HG02970 (cell line): ENCODE measurements at regions not wholly inside any gene's neighbourhood (a gene's known extent, or its start where the extent isn't known, plus 50 kb on each side); places are given as distances from the start of the nearest gene placed in this dataset.

Source experiments
- ATAC-seq: cut with Tn5 transposase; IDR thresholded peaks from one replicate; pipeline ENCODE4 v1.9.1; 2021; ENCODE audit warnings: mild to moderate bottlenecking, moderate library complexity, moderate number of reproducible peaks; ENCODE audit not compliant: unreplicated experiment, low FRiP score

GRCh38 chr12:126667339-126667738 is 1599.6 kb upstream of the TMEM132C start:
- ATAC-seq: no peak

DNA sequence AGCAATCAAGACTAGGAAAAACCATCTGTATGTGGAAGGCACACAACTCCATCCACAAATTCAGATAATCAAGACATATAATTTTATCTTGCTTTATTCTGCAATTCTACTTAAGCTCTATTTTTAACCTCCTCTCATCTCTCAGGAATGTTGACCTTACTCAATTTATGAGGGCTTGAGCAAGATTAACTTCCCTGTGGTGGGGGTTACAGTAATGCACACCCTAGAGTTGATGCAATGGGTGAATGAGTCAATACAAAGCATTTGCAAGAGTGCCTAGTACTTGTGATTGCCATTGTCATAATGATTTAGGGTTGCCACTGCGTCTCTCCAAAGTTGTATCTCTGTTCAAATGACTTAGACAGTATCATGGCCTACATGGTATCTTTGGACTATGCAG is 1598.4 kb upstream of the TMEM132C start:
- ATAC-seq: no peak

DNA sequence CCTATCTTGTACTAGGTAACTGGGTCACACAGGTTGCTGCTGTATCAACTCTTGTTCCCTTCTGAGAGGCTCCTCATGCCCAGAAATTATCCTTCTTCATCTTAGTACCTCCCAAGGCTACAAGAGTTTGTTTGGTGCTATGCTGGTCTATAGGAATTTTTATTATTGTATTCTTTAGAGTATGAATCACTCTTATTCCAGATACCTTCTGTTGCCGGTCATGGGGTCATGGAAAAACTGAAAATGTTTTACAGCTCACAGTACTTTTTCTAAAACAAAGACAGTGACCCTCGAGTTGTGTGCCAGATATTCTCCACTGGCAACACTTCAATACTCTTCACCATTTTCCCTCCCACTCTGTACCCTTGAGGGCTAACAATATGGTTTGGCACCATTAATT is 1598.0 kb upstream of the TMEM132C start:
- ATAC-seq: no peak

GRCh38 chr12:126676434-126676833 is 1590.5 kb upstream of the TMEM132C start:
- ATAC-seq: no peak

DNA sequence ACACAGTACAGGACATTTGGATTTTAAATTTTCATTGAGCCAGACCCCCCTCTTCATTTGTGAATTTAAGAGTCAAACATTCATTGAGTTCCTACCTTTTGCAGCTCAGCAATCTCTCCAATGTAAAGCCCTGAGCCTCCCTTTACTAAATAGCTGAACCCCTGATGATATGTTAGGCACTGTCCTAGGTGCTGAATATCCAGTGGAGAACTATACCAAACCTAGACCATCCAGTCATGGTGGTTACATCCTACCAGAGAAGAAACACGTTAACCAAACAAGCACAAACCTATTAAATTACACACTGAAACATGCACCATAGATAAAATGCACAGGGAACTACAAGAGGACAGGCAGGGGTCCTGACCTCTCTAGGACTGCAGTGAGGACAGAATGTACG is 1585.3 kb upstream of the TMEM132C start:
- ATAC-seq: no peak

DNA sequence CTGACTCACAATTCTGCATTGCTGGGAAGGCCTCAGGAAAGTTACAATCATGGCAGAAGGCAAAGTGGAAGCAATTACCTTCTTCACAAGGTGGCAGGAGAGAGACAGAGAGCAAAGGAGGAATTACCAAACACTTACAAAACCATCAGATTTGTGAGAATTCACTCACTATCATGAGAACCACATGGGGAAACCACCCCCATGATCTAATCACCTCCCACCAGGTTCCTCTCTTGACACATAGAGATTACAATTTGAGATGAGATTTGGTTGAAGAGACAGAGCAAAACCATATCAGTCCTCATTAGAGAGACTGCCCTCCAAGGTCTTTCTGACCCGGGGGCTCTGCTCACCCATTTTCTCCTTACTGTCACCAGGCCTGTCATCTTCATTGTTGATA is 1582.3 kb upstream of the TMEM132C start:
- ATAC-seq: no peak

DNA sequence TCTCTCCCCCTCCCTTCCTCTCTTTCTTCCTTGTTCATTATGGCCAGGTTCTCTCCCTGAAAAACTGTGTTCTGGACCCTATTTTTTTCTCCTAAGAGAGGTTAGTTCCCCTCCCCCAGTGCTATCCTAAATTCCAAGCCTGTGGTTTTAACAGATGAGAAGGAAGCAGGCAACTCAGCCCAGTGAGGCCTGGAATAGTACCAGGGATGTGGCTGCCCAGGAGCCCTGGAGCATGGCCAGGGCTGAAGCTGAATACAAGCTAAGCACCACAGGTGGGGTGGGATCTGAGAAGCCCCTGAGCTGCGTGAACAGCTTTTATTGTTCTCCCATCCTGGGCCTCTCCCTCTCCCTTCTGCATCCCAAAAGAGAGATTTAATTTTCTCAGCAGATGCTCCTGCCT is 1581.3 kb upstream of the TMEM132C start:
- ATAC-seq: no peak

GRCh38 chr12:126688556-126688955 is 1578.4 kb upstream of the TMEM132C start:
- ATAC-seq: no peak

- no peak for ATAC-seq
Measured at GRCh38 chr12:126700096-126700495, 1566.9 kb upstream of the TMEM132C start.

- ATAC-seq: no peak
Measured at GRCh38 chr12:126704609-126705008, 1562.4 kb upstream of the TMEM132C start.

GRCh38 chr12:126706300-126706699 is 1560.7 kb upstream of the TMEM132C start:
- ATAC-seq: no peak

- ATAC-seq: no peak
Measured at GRCh38 chr12:126708492-126708896, 1558.5 kb upstream of the TMEM132C start.

DNA sequence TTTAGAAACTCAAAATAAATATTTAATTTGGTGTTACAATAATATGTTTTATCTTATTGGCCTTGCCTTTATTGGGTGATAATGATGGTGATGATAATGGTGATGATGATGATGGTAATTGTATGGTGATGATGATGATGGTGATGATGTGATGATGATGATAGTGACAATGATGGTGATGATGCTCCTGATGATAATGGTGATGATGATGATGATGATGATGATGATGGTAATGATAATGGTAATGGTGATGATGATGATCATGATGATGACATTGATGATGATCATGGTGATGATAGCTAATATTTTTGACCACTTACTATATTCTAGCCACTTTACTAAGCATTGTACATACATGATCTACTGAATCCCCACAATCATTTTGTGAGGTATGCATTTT is 1548.6 kb upstream of the TMEM132C start:
- no peak for ATAC-seq

- ATAC-seq: no peak
Measured at GRCh38 chr12:126719912-126720705, 1546.9 kb upstream of the TMEM132C start.

- ATAC-seq: no peak
Measured at GRCh38 chr12:126726481-126727217, 1540.3 kb upstream of the TMEM132C start.

DNA sequence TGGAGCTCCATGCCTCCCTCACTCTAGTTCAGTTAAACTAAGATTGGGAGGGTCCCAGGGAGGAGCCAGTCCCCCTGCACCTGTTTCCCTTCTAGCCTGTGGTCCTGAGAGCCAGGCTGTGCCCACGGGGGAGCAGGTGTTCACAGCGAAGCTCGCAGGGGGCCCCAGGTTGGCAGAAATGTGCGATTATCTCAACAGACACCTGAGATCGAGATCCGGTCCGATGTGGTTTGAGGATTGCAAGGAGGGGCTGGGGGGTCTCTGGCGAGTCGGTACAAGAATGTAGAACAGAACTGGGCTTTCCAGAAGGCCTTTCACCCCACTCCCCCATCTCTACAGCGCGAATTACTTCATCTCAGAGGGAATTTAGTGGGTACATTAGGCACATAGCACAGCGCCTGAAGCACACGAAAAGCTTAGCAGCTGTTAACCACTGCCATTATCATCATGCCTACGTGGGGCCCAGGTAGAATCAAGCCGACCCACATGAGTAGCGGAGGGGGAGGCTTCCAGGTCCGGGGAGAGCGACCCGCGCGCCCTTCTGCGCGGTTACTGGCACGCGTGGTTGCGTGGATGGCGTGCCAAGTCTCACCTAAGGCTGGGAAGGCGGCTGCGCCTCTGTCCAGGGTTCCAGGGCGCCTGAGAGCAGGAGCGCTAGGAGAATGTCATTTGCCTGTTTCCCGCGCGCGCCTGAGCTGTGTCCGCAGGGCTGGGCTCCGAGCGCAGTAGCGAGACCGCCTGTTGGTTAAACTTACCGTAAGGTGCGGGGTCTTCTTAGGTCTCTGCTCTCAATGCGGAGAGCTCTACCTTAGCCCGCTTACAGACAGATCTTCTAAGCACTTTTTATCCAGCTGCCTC is 1539.5 kb upstream of the TMEM132C start:
- ATAC-seq: no peak

GRCh38 chr12:126734296-126734695 is 1532.7 kb upstream of the TMEM132C start:
- no peak for ATAC-seq

GRCh38 chr12:126734710-126735109 is 1532.3 kb upstream of the TMEM132C start:
- no peak for ATAC-seq

DNA sequence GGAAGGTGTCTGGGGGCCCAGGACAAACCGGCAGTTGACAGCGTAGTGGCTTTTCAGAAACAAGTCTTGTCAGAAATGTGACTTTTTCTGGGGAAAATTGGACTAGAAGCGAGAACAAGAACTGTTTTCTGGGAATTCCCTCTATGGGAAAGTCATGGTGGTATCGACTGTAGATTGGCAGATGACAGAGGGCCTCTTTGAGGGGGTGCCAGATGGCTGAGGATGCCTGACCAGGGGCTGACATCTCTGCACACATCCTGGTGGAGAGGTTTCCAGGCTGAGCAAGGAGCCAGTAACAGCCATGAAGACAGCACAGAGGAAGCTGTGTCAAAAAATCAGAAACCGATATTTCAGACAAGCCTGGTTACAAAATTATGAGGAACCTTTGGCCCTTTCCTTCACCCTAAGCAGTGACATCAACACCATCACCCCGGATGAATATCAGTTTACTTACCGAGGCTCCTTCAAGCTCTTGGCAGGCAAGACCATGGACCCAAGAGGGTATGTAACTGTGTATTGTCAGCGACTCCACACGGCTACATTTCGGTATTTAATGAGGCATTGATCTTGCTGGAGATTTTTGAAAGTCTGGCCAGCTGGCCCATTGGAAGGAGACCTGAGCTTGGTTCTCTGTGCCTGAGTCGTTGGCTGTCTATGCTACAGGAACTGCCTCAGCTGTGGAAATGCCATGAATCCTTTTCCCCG is 1525.3 kb upstream of the TMEM132C start:
- no peak for ATAC-seq

DNA sequence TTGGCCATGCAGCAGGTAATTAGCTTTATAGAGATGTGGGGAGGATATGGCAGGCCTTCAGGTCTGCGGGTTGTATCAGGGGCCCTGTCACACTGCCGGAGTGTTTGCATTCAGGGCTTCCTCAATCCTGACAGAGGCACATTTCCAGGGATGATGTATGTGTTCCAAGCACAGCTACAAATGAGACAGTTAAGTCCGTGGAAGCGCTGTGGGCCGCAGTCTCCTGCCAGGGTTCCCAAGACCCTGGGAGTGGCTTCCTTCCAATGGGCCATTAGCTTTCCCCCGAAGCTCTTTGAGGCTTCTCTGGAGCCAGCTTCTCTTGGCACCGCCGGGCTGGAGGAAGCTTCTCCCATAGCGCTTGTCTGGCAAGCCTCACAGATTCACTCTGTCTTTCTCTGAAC is 1524.7 kb upstream of the TMEM132C start:
- no peak for ATAC-seq
